Retina (tissue), 1 donor: ENCODE measurements at regions not wholly inside any gene's neighbourhood (a gene's known extent, or its start where the extent isn't known, plus 50 kb on each side); places are given as distances from the start of the nearest gene placed in this dataset.
"Not testable (repeated sequence)": the region's sequence is repeated elsewhere in the genome, so short reads cannot be mapped to it uniquely, and the experiment has no call there.

Experiments
- DNase-seq: peaks from one replicate; pipeline ENCODE4 v3.0.0-alpha.2; 2016

GRCh38 chr12:107826276-107826675, 51.8 kb downstream of the ASCL4 start:
- DNase-seq = no peak

GRCh38 chr12:107829271-107829670, 54.8 kb downstream of the ASCL4 start:
- no peak for DNase-seq

- DNase-seq = no peak
Observed at GRCh38 chr12:107832441-107832840, 57.9 kb downstream of the ASCL4 start.

DNA sequence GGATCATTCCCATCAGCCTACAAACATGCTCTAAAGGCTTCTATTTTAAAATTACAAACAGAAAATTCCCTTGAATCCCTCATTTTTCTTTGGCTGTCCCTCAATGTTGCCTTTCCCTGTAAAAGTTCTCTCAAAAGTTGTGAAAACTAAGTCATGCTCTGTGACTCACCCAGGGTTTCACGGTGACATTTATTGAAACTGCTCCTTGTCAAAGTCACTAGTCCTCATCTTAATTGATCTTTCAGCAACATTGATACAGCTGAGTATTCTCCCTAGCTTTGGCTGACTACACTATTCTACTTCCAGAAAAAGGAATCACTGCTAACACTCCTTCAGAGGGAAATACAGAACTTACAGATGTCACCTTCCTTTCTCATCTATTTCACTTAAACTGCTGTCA, 65.7 kb downstream of the ASCL4 start:
- DNase-seq = no peak

DNA sequence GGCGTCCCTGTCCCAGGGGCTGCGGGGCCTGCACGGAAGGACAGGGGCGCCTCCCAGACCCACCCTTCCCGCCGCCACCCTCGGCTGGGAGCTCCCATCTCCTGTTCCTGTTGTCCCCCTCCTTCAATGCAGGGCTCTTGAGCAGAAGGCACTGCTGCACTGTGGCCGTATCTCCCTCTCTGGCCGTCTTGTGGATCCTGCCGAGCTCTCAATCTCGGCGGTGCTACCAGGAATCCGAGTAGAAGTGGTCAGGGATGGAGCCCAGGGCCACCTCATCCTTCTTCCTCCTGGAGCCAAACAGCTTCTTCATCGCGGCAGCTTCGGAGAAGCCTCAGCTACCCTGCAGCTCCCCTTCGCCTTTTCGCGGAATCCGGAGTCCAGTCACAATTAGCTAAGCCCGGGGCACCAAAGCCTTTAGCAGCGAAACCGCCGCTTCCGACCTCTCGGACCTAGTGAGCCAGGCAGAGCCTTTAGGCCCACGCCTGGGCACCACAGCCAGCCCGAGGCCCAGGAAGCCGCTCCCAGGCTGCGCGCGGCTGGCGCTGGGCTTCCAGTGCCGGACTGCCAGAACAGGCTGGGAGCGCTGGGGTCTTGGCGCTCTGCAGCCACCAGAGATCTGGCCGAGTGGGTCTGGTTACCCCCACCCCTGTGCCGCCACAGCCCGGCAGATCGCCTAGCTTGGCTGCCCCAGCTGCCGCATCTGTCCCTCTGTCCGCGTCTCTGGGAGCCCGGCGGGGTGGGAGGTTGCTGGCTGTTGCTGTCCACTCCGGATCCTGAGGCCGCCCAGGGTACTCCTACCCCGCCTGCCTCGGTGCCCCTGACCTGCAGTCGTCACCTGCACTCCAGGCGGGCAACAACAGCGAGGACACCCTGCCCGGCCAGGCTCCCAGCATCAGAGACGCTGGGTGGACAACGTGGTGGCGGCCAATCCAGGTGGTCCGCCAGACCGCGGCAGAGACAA, 69.1 kb downstream of the ASCL4 start:
- DNase-seq = peak; percentile 86

GRCh38 chr12:107844312-107844921, 69.9 kb downstream of the ASCL4 start:
- peak; percentile 82 for DNase-seq

DNA sequence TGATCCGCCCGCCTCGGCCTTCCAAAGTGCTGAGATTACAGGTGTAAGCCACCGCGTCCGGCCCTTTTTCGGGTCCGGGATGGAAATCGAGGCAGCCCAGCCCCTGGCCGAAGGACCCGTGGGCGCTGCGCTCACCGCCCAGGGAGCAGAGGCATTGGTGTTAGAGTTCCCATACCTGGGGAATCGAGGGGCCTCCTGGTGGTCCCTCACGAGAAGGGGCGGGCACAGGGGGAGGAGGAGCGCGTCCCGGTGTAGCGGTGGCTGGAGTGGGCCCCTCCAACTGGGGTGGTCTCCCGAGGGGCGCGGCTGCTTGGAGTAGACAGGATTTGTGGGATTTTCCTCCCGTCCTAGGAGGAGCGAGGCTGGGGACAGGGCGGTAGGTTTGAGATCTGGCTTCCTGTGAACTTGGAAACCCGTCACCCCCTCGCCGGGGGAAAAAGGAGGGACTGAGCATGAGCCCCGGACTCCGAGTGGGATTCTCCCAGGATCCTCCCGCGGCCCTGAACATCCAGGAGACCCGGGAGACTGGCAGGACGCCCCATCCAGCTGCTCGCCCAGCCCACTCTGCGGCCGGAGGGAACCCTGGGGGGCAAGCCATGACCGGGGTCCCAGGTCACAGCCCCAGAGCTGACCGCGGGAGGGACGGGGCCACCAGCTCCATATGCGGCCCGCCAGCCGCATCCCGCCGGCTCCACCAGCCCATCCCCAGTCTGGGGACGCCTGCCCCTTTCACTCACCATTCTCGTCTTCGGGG, 70.9 kb downstream of the ASCL4 start:
- peak; percentile 54 for DNase-seq

- no peak for DNase-seq
Observed at GRCh38 chr12:107845980-107846659, 71.6 kb downstream of the ASCL4 start.

DNA sequence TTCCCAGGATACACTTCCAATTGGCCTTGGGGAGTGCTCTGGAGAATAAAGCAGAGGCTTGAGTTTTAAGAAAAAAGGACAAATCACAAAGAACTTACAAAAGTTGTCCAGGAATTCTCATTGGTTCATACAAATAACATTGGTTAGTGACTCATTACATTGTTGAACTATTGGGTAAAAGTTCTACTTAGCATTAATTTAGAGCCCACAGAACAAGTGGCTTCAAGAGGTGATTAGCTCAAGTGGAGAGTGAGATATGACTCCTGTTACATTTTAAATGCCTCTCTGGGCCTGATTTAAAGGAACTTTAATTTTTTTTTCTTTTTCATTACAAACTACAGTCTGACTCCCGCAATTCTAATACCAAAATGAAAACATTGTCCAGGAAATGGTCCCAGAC, 72.9 kb downstream of the ASCL4 start:
- no peak for DNase-seq

DNA sequence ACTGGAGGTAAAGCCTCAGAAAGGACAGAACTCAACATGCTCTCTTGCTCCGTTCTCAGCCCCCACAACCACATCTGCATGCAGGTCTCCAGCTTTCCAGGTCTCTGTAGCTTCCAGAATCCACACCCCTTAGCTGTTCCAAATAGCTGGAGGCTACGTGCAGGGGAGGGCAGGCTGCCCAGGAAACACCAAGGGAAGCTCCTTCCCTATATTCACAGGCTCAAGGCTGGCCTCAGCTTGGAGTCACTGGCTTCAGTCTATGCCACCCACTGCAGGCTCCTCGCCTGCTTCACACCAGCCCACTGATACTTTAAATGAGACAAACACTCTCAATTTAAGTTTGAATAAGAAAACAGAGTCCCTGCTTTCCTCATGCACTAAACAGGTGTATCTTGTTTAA, 73.3 kb downstream of the ASCL4 start:
- no peak for DNase-seq

DNA sequence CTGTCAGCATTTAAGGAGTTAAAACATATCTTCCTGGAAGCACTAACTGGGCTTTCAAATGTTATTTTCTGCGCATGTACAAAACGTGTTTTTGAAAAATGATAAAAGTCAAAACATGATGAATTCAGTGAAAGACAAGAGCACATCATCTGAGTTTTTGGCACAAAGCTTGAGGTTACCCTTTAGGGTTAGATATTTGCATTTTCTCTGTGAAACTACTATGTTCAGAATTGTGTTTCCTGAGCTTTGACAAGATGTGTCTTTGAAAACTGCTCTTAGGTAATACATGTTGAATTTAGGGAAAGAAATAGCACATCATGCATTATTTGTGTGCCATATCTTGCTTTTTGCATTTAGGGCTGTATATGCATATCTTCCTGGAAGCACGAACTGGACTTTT, 79.0 kb downstream of the ASCL4 start:
- DNase-seq = no peak

DNA sequence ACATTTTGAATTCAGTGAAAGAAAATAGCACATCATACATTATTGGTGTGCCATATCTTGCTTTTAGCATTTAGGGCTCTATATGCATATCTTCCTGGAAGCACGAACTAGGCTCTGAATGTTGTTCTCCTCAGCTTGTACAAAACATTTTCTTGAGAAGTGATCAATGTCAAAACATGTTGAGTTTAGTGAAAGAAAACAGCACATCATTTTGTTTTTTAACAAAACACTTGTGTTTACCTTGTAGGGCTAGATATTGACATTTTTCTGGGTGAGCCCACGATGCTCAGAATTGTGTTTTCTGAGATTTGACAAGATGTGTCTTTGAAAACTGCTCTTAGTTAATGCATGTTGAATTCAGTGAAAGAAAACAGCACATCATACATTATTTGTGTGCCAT, 81.0 kb downstream of the ASCL4 start:
- no peak for DNase-seq

GRCh38 chr12:107856096-107856495, 81.6 kb downstream of the ASCL4 start:
- no peak for DNase-seq

- no peak for DNase-seq
Observed at GRCh38 chr12:107857191-107857590, 82.7 kb downstream of the ASCL4 start.

DNA sequence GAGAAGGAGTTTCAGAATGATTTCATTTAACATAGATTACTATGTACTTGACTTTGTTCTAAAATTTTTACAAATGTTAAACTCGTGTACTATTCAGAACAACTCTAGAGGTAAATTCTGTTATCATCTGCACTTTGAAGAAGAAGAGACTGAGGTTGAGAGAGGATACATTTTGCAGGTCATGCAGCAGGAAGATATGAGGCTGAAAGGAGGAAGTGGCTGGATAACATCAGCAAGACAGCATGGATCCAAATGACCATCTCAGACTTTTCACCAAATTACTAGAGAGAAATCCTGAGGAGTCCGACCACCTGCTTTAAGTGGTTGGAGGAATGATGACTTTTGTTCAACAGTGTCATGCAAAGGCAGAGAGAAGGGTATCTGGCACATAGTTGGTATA, 84.9 kb downstream of the ASCL4 start:
- DNase-seq = no peak

- peak; percentile 72 for DNase-seq
Observed at GRCh38 chr12:107864235-107864634, 89.7 kb downstream of the ASCL4 start.

- DNase-seq = not testable (repeated sequence)
Observed at GRCh38 chr12:107864727-107865126, 90.2 kb downstream of the ASCL4 start.

DNA sequence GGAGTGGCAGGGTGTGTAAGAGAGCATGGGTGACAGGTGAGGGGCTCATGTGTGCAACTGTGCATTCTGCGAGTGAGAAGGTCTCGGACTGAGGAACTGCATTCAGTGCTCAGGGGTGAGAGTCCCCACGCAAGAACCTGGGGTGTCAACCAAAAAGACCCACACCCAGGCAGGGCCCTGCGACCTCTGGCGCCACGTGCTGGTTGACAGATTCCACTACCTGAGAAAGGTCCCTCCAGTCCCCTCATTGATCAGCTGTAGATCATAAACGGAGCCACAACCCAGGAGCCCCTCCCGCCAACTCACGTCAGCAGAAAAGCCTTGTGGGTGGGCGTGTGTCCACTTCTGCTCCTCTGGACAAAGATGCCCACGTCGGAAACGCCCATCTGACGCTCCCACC, 98.7 kb downstream of the ASCL4 start:
- no peak for DNase-seq

GRCh38 chr12:107875786-107876185, 101.3 kb downstream of the ASCL4 start:
- DNase-seq = no peak

DNA sequence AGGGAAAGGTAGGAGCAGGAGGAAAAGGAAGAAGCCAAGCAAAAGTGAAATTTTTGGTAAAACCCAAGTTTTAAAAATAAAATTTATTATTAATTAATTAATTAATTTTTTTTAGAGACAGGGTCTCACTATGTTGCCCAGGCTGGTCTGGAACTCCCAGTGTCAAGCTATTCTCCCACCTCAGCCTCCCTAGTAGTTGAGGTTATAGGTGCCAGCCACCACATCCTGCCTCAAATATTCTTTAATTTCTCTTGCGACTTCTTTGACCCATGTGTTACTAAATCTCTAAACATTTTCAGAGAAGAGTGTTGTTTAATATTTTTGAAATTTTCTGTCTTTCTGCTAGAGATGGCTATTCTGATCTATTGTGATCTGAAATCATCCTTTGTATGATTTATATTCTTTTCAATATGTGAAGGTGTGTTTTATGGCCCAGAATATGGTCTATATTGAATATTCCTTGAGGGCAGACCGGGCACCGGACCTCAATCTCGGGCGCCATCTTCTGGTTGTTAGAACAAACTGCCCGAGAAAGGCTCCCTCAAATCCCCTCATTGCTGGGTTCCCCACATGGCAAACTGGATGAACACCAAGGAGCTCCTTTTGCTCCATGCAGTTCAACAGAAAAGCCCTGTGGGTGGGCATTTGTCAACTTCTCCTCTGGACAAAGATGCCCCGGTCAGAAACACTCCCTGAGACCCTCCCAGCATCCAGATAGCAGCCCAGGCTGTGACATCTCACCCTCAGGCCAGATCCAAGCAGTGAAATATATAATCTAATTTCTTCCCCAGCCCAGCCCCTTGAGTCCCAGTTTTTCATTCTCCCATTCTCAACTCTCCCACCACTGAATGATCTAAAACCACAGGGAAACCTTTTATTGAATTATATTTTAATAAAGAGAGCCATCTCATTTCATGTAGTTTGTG, 110.5 kb downstream of the ASCL4 start:
- peak; percentile 75 for DNase-seq

GRCh38 chr12:107888789-107889188, 114.3 kb downstream of the ASCL4 start:
- DNase-seq = no peak

DNA sequence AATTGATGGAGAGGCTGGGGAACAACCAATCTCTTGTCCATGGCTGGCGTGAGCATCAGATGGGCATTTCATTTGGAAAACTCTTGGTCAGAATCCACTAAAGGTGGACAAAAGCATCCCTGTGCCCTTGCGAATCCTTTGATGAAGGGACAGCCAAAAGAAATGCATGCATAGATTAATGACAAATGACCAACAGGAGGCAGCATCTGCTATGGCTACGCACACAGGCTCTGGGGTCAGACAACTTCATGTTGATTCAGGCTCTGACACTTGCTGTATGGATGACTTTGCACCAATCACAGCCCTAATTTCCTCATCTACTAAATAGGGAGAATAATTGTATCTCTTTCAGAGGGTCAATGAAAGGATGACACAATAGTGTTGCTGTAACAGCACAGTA, 117.5 kb downstream of the ASCL4 start:
- DNase-seq = no peak
